GM19372 (cell line): ENCODE measurements at regions not wholly inside any gene's neighbourhood (a gene's known extent, or its start where the extent isn't known, plus 50 kb on each side); places are given as distances from the start of the nearest gene placed in this dataset.
"Not testable (repeated sequence)": the region's sequence is repeated elsewhere in the genome, so short reads cannot be mapped to it uniquely, and the experiment has no call there.

Experiments
- ATAC-seq: cut with Tn5 transposase; IDR thresholded peaks from one replicate; pipeline ENCODE4 v1.9.1; 2021; ENCODE audit warnings: mild to moderate bottlenecking, low read depth, moderate library complexity; ENCODE audit not compliant: unreplicated experiment

DNA sequence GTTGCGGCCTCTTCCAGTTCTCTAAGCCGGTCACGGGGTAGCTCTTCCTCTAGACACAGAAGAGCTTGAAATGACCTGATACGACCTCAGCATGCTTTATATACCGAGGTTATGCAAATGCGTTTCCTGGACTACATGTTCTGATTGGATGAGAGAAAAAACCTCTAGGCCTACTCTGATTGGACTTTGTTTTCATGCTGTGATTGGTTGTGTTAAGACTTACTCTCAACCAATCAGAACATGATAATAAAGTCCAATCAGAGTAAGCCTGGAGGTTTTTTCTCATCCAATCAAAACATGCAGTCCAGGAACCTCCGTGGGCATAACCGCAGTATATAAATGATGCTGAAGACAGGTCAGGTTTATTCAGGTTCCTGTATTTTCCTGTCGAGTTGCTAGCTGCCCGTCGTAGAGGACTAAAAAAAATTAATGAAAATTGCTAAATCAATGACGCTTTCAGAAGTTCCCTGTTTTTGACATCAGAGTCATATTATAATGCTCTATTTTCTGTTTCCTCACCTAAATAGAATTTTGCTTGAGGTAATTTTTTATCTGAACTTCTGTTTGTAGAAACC, 177.4 kb downstream of the POTEB3 start:
- ATAC-seq, result no peak

DNA sequence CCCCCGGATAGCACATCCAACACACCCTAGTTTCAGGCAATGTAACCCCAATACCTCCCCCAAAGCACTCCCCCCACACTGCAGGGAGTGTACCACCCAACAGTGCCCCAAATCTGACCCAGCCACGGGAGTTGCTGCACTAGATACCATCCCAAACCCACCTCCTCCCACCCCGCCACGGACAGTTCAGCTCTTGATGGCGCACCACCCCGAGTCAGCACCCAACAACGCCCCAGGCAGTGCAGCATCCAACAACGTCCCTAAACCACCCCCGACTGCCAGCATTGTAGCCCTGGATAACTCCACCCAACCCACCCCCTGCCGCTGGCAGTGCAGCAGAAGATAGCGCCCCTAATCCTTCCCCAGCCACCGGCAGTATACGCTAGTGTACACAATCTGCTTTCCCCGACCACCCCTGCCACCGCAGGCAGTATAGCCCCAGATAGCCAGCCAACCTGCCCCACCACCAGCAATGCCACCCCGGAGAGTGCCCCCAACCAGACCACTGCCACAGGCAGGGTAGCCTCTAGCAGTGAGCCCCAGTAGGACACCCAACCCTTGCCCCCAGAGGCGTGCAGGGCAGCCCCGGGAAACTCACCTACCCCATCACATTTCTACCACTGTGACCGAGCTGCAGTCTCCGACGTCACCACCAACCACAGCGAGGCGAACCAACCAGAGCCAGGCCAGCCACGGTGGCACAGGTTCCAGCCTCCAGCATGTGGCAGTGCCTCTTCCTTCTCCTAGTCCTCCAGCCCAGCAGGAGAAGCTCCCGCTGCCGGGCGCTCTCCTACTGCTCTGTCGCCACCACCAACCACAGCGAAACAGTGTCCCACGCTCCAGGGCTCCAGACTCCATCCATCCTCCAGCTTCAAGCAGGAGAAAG, 178.1 kb downstream of the POTEB3 start:
- no peak for ATAC-seq

DNA sequence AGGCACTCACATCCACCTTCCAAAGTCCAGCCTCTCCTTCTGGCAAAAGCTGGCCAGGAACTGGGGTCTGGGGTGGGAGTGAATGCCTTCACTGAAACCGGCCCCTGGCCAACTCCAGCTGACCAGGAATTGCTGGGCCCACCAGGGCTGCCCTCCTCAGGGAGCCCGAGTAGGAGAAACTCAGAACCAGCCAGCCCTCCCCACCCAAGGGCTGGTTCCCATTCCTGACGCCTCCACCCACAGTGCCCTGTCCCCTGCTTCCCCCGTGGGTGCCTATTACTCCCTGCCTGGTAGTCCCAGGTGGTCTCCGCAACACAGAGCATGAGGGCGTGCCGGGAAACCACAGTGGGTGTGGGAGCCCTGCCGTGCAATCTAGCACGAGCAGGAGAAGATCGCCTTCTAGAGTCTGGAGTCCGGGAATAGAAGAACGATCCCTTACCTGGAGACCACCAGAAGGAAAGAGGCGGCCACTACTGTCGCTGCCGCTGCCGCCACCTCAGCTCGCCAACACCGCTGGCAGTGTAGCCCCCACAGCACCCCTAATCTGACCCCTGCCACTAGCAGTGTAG, 178.8 kb downstream of the POTEB3 start:
- no peak for ATAC-seq

DNA sequence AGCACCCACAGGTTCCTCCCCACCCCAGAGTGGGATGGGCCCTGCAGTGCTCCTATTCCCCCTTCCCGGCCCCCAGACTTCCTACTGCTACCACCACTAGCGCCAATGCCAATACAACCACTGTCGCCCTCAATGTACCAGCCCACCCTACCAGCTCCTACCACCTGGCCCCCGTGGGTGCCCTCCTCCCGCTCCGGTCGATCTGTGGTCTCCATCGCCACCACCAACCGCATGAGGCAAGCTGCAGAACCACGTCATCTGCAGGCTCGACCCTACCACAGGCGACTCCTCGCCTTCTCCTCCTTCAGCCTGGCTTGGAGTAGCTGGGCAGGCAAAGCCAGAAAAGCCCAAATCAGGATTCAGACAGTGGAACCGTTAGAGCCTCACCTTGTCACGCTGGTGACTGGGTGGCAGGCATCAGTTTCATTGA, 179.3 kb downstream of the POTEB3 start:
- no peak for ATAC-seq

DNA sequence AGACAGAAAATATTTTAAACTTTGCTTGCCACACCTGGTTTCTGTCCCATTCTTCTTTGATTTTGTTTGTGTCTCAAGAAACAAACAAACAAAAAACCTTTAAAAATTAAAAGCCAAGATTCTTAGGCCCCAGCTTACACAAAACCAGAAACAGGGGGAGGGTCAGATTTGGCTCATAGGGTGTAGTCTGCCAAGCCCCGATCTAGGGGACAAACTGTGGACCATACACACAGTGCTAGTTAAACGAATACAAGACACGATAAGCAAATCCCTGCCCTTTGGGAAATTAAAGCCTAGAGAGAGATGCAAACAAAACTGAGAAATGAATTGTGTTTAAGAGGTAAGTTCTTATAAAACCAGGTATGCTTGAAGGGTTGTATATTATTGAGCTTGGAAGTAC, 181.7 kb downstream of the POTEB3 start:
- not testable (repeated sequence) for ATAC-seq

DNA sequence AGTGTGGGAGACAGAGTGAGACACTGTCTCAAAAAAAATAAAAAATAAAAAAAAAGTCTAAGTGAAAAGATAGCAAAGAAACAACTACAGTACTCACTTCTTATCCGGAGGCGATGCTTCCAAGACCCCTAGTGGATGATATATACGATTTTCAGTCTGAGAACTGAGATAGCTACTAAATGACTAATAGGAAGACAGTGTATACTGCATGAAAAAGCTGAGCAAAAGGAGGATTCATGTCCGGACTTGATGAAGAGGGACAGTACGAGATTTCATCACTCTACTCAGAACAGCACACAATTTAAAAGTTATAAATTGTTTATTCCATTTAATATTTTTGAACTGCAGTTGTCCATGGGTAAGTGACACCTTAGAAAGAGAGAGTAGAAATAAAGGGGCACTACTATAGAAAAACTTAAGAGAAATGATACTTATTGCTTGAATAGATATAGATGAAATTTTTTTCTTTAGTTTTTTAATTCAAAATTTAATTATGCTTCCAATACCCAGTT, 190.7 kb downstream of the POTEB3 start:
- ATAC-seq, result not testable (repeated sequence)
